Hepatocyte (in vitro differentiated cells): ENCODE measurements at regions not wholly inside any gene's neighbourhood (a gene's known extent, or its start where the extent isn't known, plus 50 kb on each side); places are given as distances from the start of the nearest gene placed in this dataset. TPM values are rescaled to one million over a fixed set of nuclear protein-coding genes. Genes with fewer than 3 reads are reported as not detected.
"Not testable (repeated sequence)": the region's sequence is repeated elsewhere in the genome, so short reads cannot be mapped to it uniquely, and the experiment has no call there.

ENCODE experiments used
- DNase-seq: peaks from one replicate; pipeline ENCODE4 v3.0.0-alpha.2; 2016; ENCODE audit warnings: low spot score
- H2AFZ ChIP-seq: fragments of 200-600 bp; sonication (generic); 2 replicates; pipeline ENCODE4 v1.6.0; 2016; ENCODE audit warnings: antibody characterized with exemption, mild to moderate bottlenecking
- H3K27ac ChIP-seq: fragments of 200-600 bp; sonication (generic); 2 replicates; pipeline ENCODE4 v1.5.1; 2016; ENCODE audit warnings: mild to moderate bottlenecking
- H3K27me3 ChIP-seq: fragments of 200-600 bp; sonication (generic); 2 replicates; pipeline ENCODE4 v1.6.1; 2016
- H3K36me3 ChIP-seq: fragments of 200-600 bp; sonication (generic); replicated peaks from 2 replicates; pipeline ENCODE4 v1.5.1; 2016; ENCODE audit warnings: low read depth; ENCODE audit not compliant: insufficient read depth
- H3K4me1 ChIP-seq: fragments of 200-600 bp; sonication (generic); 2 replicates; pipeline ENCODE4 v1.5.1; 2016; ENCODE audit warnings: mild to moderate bottlenecking, moderate library complexity; ENCODE audit not compliant: insufficient read depth
- H3K4me2 ChIP-seq: fragments of 200-600 bp; sonication (generic); 2 replicates; pipeline ENCODE4 v1.6.0; 2016
- H3K4me3 ChIP-seq: fragments of 200-600 bp; sonication (generic); 2 replicates; pipeline ENCODE4 v1.5.1; 2016; ENCODE audit warnings: mild to moderate bottlenecking
- H3K79me2 ChIP-seq: fragments of 200-600 bp; sonication (generic); 2 replicates; pipeline ENCODE4 v1.6.0; 2017; ENCODE audit warnings: mild to moderate bottlenecking
- H3K9me2 ChIP-seq: fragments of 200-600 bp; sonication (generic); replicated peaks from 2 replicates; pipeline ENCODE4 v1.6.0; 2017; ENCODE audit warnings: mild to moderate bottlenecking; ENCODE audit not compliant: insufficient read depth
- H3K9me3 ChIP-seq: fragments of 200-600 bp; sonication (generic); 2 replicates; pipeline ENCODE4 v1.5.1; 2016; ENCODE audit warnings: low read depth, mild to moderate bottlenecking
- H4K20me1 ChIP-seq: fragments of 200-600 bp; sonication (generic); 2 replicates; pipeline ENCODE4 v1.6.0; 2016; ENCODE audit warnings: mild to moderate bottlenecking; ENCODE audit not compliant: insufficient read depth, poor library complexity, severe bottlenecking
- CTCF ChIP-seq: fragments of 200-600 bp; sonication (generic); IDR thresholded peaks from 2 replicates; pipeline ENCODE4 v1.5.1; 2016; ENCODE audit warnings: antibody characterized with exemption, mild to moderate bottlenecking; ENCODE audit not compliant: poor library complexity
- EZH2 ChIP-seq: fragments of 200-600 bp; sonication (generic); IDR thresholded peaks from 2 replicates; pipeline ENCODE4 v1.6.1; 2016; ENCODE audit warnings: antibody characterized with exemption, mild to moderate bottlenecking, borderline replicate concordance
- EZH2phosphoT487 ChIP-seq: fragments of 200-600 bp; sonication (generic); IDR thresholded peaks from one replicate; pipeline ENCODE4 v1.6.1; 2018; ENCODE audit warnings: antibody characterized with exemption, mild to moderate bottlenecking, low read depth, moderate library complexity; ENCODE audit not compliant: unreplicated experiment, severe bottlenecking
- WGBS: methylation state at CpG from one replicate; pipeline ENCODE4 v1.1.6; 2016; ENCODE audit warnings: low lambda C conversion rate; ENCODE audit errors: missing lambda C conversion rate; 5-methylcytosine and 5-hydroxymethylcytosine counted together
- microRNA-seq: library from miRNA; unstranded; fragments of <30 nt; microRNA quantifications from one replicate; pipeline ENCODE4, GENCODE V29; 2017
- small RNA-seq: library from RNA; depleted of rRNA; stranded (forward); fragments of <200 nt; gene quantifications from one replicate; pipeline ENCODE3, GENCODE V24; 2014

GRCh38 chr17:77089124-77089490 is 51.7 kb upstream of the SEC14L1 start:
- Histone ChIP-seq H3K9me3 (no peaks in the 10 kb centered on the region), H3K4me2 (peak overlapping the region; percentile 79), H2AFZ (peak overlapping the region; percentile 55), H3K4me3 (peak overlapping the region; percentile 39), H4K20me1 (no peaks in the 10 kb centered on the region), H3K27ac (peak overlapping the region; percentile 90), H3K36me3 (no peaks in the 10 kb centered on the region), H3K79me2 (peaks cover 20% of the 10 kb centered on the region), H3K27me3 (no peaks in the 10 kb centered on the region), H3K9me2 (no peaks in the 10 kb centered on the region), H3K4me1 (no peaks in the 10 kb centered on the region)
- 21% methylated on average over 6 of the region's 6 CpGs for WGBS
- TF ChIP-seq CTCF, result no peak
- TF ChIP-seq EZH2, result no peak
- TF ChIP-seq EZH2phosphoT487, result no peak
- DNase-seq, result no peak

- H3K27ac ChIP-seq, H3K9me3 ChIP-seq, H3K4me1 ChIP-seq, DNase-seq, H3K4me3 ChIP-seq, H3K9me2 ChIP-seq, H4K20me1 ChIP-seq, H2AFZ ChIP-seq, H3K36me3 ChIP-seq, H3K27me3 ChIP-seq: not testable (repeated sequence)
- peaks cover 20% of the 10 kb centered on the region for H3K79me2 ChIP-seq
- H3K4me2 ChIP-seq, result peak overlapping the region; percentile 79
- 95% methylated on average over 8 of the region's 10 CpGs for WGBS
Measured at GRCh38 chr17:77089949-77090348, 50.8 kb upstream of the SEC14L1 start.

GRCh38 chr17:77090476-77090875 is 50.3 kb upstream of the SEC14L1 start:
- DNase-seq, result no peak
- peaks cover 20% of the 10 kb centered on the region for H3K79me2 ChIP-seq
- WGBS, result 93% methylated on average over 5 of the region's 5 CpGs
- H4K20me1 ChIP-seq, result no peaks in the 10 kb centered on the region
- no peaks in the 10 kb centered on the region for H3K27me3 ChIP-seq
- H3K4me3 ChIP-seq, result no peak overlapping the region
- TF ChIP-seq EZH2 (no peak), EZH2phosphoT487 (no peak), CTCF (no peak)
- no peak overlapping the region for H3K4me2 ChIP-seq
- H3K36me3 ChIP-seq, result no peaks in the 10 kb centered on the region
- no peak overlapping the region for H2AFZ ChIP-seq
- no peaks in the 10 kb centered on the region for H3K9me2 ChIP-seq
- H3K4me1 ChIP-seq, result no peaks in the 10 kb centered on the region
- no peaks in the 10 kb centered on the region for H3K9me3 ChIP-seq
- H3K27ac ChIP-seq, result no peak overlapping the region

Small RNA genes in the stretch of these regions (microRNA-seq; reads per million reads assigned to microRNA genes)
- gene MIR6516, result 23.7 reads per million, percentile 41 among the genes with 10 or more reads in this experiment

Small RNA genes in the stretch of these regions (small RNA-seq; reads per million reads assigned to genes)
- gene RF00017, result not detected
- gene SCARNA16, result not detected
